HG03460 (cell line): ENCODE measurements at regions not wholly inside any gene's neighbourhood (a gene's known extent, or its start where the extent isn't known, plus 50 kb on each side); places are given as distances from the start of the nearest gene placed in this dataset.

ENCODE experiments used
- ATAC-seq: cut with Tn5 transposase; IDR thresholded peaks from one replicate; pipeline ENCODE4 v1.9.1; 2021; ENCODE audit not compliant: unreplicated experiment

DNA sequence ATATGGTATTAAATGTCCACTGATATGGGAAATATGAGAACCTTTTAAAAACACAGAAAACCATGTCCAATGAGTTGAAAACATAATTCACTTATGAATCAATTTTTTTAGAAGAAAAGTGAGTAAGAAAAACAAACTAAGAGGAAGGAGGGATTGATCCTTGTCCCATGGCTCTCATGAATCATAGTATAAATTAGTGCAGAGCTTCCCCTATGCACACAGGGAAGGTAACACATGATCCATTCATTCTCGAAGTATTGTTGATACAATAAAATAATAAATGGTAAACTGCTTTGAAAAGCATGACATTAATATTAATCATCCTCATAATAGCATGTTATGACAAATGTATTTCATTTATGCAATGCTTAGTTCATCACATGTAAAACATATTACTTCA lies 872.0 kb upstream of the CNTNAP5 start:
- no peak for ATAC-seq

- ATAC-seq: no peak
Measured at GRCh38 chr2:123154195-123154594, 870.9 kb upstream of the CNTNAP5 start.

GRCh38 chr2:123157016-123157415 lies 868.1 kb upstream of the CNTNAP5 start:
- no peak for ATAC-seq

GRCh38 chr2:123162400-123163016 lies 862.6 kb upstream of the CNTNAP5 start:
- no peak for ATAC-seq

GRCh38 chr2:123163398-123163797 lies 861.7 kb upstream of the CNTNAP5 start:
- no peak for ATAC-seq

DNA sequence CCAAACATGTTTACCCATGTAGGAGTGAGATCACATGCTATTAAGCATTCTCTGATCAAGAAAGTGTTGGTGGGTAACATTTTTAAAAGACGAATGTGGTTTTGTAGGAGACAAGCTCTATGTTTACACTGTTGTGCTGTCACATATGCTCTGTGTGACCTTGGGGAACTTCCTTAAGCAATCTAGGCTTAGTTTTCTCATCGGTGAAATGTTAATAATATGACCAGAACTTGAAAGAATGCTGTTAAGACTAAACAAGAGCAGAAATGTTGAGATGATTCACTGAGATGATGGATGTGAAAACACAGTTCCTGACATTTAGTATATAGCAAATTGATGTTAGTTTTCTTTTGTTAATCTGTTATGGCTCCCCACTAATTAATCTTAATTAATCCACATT lies 860.9 kb upstream of the CNTNAP5 start:
- no peak for ATAC-seq

DNA sequence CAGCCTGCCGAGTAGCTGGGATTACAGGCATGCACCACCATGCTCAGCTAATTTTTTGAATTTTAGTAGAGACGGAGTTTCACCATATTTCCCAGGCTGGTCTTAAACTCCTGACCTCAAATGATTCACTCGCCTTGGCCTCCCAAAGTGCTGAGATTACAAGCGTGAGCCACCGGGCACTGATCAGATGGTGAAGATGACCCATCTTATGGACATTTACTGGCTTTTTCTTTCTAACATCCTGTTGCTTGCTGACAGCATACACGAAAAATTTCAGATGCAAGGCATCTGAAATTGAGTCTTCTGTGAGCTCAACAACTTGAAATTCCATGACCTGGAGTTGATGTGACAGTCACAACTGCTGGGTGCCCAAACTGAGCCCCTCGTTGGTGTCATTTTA lies 859.5 kb upstream of the CNTNAP5 start:
- ATAC-seq: no peak

- ATAC-seq: no peak
Measured at GRCh38 chr2:123179526-123179925, 845.6 kb upstream of the CNTNAP5 start.

DNA sequence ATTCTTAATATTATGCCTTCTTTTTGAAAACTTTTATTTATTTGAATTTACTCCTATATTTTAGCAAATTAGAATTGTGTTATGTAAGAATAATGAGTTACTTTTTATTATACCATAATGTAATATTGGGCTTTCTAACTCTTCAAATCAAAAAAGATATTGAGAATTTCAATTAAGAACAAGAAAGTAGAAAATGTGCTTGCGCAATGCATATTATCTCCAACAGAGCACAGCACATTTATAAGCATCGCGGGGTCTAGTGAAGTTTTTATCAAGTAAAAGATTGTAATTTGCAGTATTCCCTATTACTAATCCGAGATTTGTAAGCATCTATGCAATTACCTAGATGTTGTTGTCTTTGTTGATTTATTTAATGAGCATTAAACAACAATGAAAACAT lies 829.1 kb upstream of the CNTNAP5 start:
- ATAC-seq: no peak

DNA sequence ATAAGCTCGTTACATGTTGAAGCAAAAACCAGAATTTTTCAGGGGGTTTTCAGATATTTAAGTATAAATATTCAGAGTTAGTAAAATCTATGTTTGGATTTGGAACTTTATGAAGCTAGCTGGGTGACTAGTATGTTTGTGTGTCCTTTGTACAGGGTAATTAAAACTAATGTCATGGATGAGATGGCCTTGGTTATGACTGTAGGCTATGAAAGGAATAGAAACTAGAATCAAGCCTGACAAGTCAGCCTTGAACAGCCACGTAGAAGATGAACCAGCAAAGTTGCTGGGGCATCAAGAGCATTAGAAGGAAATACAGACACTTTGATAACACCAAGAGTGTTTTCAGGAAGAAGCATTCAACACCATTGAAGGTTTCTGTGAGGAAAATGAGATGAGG lies 825.1 kb upstream of the CNTNAP5 start:
- ATAC-seq: no peak

DNA sequence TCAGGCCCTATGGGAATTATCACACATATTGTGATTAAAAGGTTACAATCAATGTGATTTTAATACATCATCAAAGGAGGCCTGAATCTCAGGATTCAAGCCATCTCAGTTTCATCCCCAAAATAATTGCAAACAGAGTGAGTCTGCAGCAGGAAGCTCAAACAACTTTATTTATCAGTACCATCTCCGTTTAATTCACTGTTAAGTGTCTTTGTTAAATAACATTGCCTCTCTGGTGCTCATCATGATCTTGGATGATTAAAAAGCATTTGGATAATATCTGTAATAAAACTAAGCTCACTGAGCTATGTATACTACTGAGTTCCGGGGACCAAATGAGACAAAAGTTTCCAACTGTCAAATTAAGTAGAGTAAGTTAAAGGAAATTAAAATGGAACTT lies 817.8 kb upstream of the CNTNAP5 start:
- no peak for ATAC-seq

DNA sequence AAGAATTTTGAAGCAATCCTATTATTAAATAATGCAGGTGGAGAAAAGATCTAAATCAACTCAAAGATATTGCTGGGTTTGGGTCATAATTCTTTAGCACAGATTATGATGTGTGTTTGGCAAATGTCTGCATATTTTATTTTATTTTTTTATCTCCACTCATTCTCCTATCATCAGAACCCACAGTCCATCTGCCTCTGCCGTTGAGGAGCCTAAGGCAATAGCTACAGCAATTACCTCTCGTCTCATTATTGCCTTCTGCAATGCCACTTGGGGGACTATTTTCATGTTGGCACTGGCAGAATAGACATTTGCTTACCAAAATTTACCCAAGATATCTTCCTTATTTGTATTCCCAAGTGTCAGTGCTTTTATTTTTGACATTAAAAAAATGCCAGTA lies 815.9 kb upstream of the CNTNAP5 start:
- no peak for ATAC-seq

DNA sequence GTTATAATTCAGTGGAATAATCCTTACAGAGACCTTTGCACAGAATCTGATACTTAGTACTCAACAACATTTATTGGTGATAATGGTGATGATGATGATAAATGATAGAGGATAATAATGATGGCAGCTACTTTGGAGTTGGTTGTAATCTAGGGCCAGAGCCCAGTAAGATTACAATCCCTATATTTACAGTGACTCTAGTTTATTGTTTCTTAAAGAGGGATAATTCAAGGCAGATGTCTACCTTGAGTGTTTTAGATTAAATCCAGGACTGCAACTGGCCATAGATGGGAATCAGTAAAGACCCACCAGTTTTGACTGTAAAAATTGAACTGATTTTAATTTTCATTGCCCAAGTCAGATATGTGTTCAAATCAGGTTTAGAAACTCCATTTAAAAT lies 813.9 kb upstream of the CNTNAP5 start:
- no peak for ATAC-seq

- no peak for ATAC-seq
Measured at GRCh38 chr2:123245156-123245555, 779.9 kb upstream of the CNTNAP5 start.

GRCh38 chr2:123258877-123259539 lies 766.1 kb upstream of the CNTNAP5 start:
- no peak for ATAC-seq

DNA sequence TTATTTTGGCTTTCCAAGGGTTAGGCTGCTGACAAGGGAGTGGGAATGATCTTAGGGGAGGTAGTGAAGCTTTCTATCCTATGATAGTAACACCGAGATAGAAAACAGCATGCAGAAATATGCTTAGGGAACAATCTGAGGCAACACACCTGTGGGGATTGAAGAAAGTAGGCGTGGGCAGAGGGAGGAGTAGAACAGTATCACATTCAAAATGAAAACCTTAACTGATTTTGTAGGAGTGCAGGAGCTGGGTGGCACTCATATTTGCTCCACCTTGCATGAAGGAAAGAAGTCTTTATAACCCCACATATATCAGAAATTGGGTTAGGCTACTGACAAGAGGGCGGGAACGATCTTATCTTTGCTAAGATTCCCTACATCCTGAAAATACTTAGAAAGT lies 762.2 kb upstream of the CNTNAP5 start:
- ATAC-seq: no peak

- no peak for ATAC-seq
Measured at GRCh38 chr2:123283431-123283830, 741.7 kb upstream of the CNTNAP5 start.

- no peak for ATAC-seq
Measured at GRCh38 chr2:123303731-123304130, 721.4 kb upstream of the CNTNAP5 start.
